ENCODE measurements at regions not wholly inside any gene's neighbourhood (a gene's known extent, or its start where the extent isn't known, plus 50 kb on each side); places are given as distances from the start of the nearest gene placed in this dataset.
A peak's percentile ranks its signal among the peaks of the same experiment; 100 is the strongest.

- Histone ChIP-seq H2AFZ (ENCODE audit: low read length, unreplicated experiment) (peak overlapping the region; percentile 30), H3K4me1 (ENCODE audit: control insufficient read depth, insufficient read depth, low read length, unreplicated experiment) (no peaks in the 10 kb centered on the region)
Observed at GRCh38 chr12:58381546-58381945, 440.2 kb downstream of the ATP23 start.

GRCh38 chr12:58384196-58384595 lies 442.8 kb downstream of the ATP23 start:
- no peaks in the 10 kb centered on the region for H3K36me3 ChIP-seq (ENCODE audit: insufficient read depth, low read length)
- H3K79me2 ChIP-seq (ENCODE audit: control insufficient read depth, insufficient read depth, low read length, unreplicated experiment), result no peaks in the 10 kb centered on the region
- H3K27ac ChIP-seq (ENCODE audit: low read depth, low read length), result no peak overlapping the region
- peaks cover 14% of the 10 kb centered on the region for H3K4me1 ChIP-seq (ENCODE audit: control insufficient read depth, insufficient read depth, low read length, unreplicated experiment)
- no peak overlapping the region for H3K4me3 ChIP-seq (ENCODE audit: low read depth, low read length)
- no peak overlapping the region for H2AFZ ChIP-seq (ENCODE audit: low read length, unreplicated experiment)
- H3K27me3 ChIP-seq (ENCODE audit: insufficient read depth, low read length), result no peaks in the 10 kb centered on the region

More at GRCh38 chr12:58381546-58381945, 440.2 kb downstream of the ATP23 start:
- Histone ChIP-seq H3K4me3 (ENCODE audit: low read depth, low read length) (no peak overlapping the region), H3K79me2 (ENCODE audit: control insufficient read depth, insufficient read depth, low read length, unreplicated experiment) (no peaks in the 10 kb centered on the region), H3K27me3 (ENCODE audit: insufficient read depth, low read length) (no peaks in the 10 kb centered on the region), H3K27ac (ENCODE audit: low read depth, low read length) (no peak overlapping the region), H3K36me3 (ENCODE audit: insufficient read depth, low read length) (no peaks in the 10 kb centered on the region)

- H3K27ac ChIP-seq (ENCODE audit: low read depth, low read length), result no peak overlapping the region
- H3K79me2 ChIP-seq (ENCODE audit: control insufficient read depth, insufficient read depth, low read length, unreplicated experiment), result no peaks in the 10 kb centered on the region
- H3K36me3 ChIP-seq (ENCODE audit: insufficient read depth, low read length), result no peaks in the 10 kb centered on the region
- H3K27me3 ChIP-seq (ENCODE audit: insufficient read depth, low read length), result no peaks in the 10 kb centered on the region
- peaks cover 14% of the 10 kb centered on the region for H3K4me1 ChIP-seq (ENCODE audit: control insufficient read depth, insufficient read depth, low read length, unreplicated experiment)
- H3K4me3 ChIP-seq (ENCODE audit: low read depth, low read length), result no peak overlapping the region
- H2AFZ ChIP-seq (ENCODE audit: low read length, unreplicated experiment), result no peak overlapping the region
Observed at GRCh38 chr12:58386136-58386535, 444.8 kb downstream of the ATP23 start.

GRCh38 chr12:58387199-58387598 lies 445.8 kb downstream of the ATP23 start:
- H3K4me3 ChIP-seq (ENCODE audit: low read depth, low read length), result no peak overlapping the region
- no peak overlapping the region for H3K27ac ChIP-seq (ENCODE audit: low read depth, low read length)
- no peaks in the 10 kb centered on the region for H3K79me2 ChIP-seq (ENCODE audit: control insufficient read depth, insufficient read depth, low read length, unreplicated experiment)
- no peaks in the 10 kb centered on the region for H3K36me3 ChIP-seq (ENCODE audit: insufficient read depth, low read length)
- no peak overlapping the region for H2AFZ ChIP-seq (ENCODE audit: low read length, unreplicated experiment)
- H3K27me3 ChIP-seq (ENCODE audit: insufficient read depth, low read length), result no peaks in the 10 kb centered on the region
- H3K4me1 ChIP-seq (ENCODE audit: control insufficient read depth, insufficient read depth, low read length, unreplicated experiment), result peaks cover 14% of the 10 kb centered on the region

GRCh38 chr12:58388261-58388660 lies 446.9 kb downstream of the ATP23 start:
- H3K4me1 ChIP-seq (ENCODE audit: control insufficient read depth, insufficient read depth, low read length, unreplicated experiment), result peaks cover 14% of the 10 kb centered on the region
- no peaks in the 10 kb centered on the region for H3K27me3 ChIP-seq (ENCODE audit: insufficient read depth, low read length)
- no peaks in the 10 kb centered on the region for H3K79me2 ChIP-seq (ENCODE audit: control insufficient read depth, insufficient read depth, low read length, unreplicated experiment)
- no peaks in the 10 kb centered on the region for H3K36me3 ChIP-seq (ENCODE audit: insufficient read depth, low read length)
- peak overlapping the region; percentile 20 for H2AFZ ChIP-seq (ENCODE audit: low read length, unreplicated experiment)
- H3K4me3 ChIP-seq (ENCODE audit: low read depth, low read length), result no peak overlapping the region
- no peak overlapping the region for H3K27ac ChIP-seq (ENCODE audit: low read depth, low read length)

GRCh38 chr12:58393152-58393551 lies 451.8 kb downstream of the ATP23 start:
- no peak overlapping the region for H2AFZ ChIP-seq (ENCODE audit: low read length, unreplicated experiment)

GRCh38 chr12:58395056-58395455 lies 453.7 kb downstream of the ATP23 start:
- Histone ChIP-seq H3K27me3 (ENCODE audit: insufficient read depth, low read length) (no peaks in the 10 kb centered on the region), H3K27ac (ENCODE audit: low read depth, low read length) (no peak overlapping the region), H3K79me2 (ENCODE audit: control insufficient read depth, insufficient read depth, low read length, unreplicated experiment) (no peaks in the 10 kb centered on the region), H3K4me3 (ENCODE audit: low read depth, low read length) (no peak overlapping the region), H3K36me3 (ENCODE audit: insufficient read depth, low read length) (no peaks in the 10 kb centered on the region), H2AFZ (ENCODE audit: low read length, unreplicated experiment) (no peak overlapping the region), H3K4me1 (ENCODE audit: control insufficient read depth, insufficient read depth, low read length, unreplicated experiment) (no peaks in the 10 kb centered on the region)

More at GRCh38 chr12:58393152-58393551, 451.8 kb downstream of the ATP23 start:
- H3K27ac ChIP-seq (ENCODE audit: low read depth, low read length), result no peak overlapping the region
- H3K36me3 ChIP-seq (ENCODE audit: insufficient read depth, low read length), result no peaks in the 10 kb centered on the region
- H3K4me1 ChIP-seq (ENCODE audit: control insufficient read depth, insufficient read depth, low read length, unreplicated experiment), result peaks cover 2% of the 10 kb centered on the region
- H3K79me2 ChIP-seq (ENCODE audit: control insufficient read depth, insufficient read depth, low read length, unreplicated experiment), result no peaks in the 10 kb centered on the region
- H3K27me3 ChIP-seq (ENCODE audit: insufficient read depth, low read length), result no peaks in the 10 kb centered on the region
- no peak overlapping the region for H3K4me3 ChIP-seq (ENCODE audit: low read depth, low read length)

GRCh38 chr12:58395470-58395869 lies 454.1 kb downstream of the ATP23 start:
- Histone ChIP-seq H3K4me3 (ENCODE audit: low read depth, low read length) (no peak overlapping the region), H3K79me2 (ENCODE audit: control insufficient read depth, insufficient read depth, low read length, unreplicated experiment) (no peaks in the 10 kb centered on the region), H3K27me3 (ENCODE audit: insufficient read depth, low read length) (no peaks in the 10 kb centered on the region), H3K27ac (ENCODE audit: low read depth, low read length) (no peak overlapping the region), H3K36me3 (ENCODE audit: insufficient read depth, low read length) (no peaks in the 10 kb centered on the region), H3K4me1 (ENCODE audit: control insufficient read depth, insufficient read depth, low read length, unreplicated experiment) (no peaks in the 10 kb centered on the region), H2AFZ (ENCODE audit: low read length, unreplicated experiment) (no peak overlapping the region)

GRCh38 chr12:58396239-58396638 lies 454.9 kb downstream of the ATP23 start:
- no peak overlapping the region for H2AFZ ChIP-seq (ENCODE audit: low read length, unreplicated experiment)
- no peaks in the 10 kb centered on the region for H3K4me1 ChIP-seq (ENCODE audit: control insufficient read depth, insufficient read depth, low read length, unreplicated experiment)
- H3K36me3 ChIP-seq (ENCODE audit: insufficient read depth, low read length), result no peaks in the 10 kb centered on the region
- no peaks in the 10 kb centered on the region for H3K27me3 ChIP-seq (ENCODE audit: insufficient read depth, low read length)
- H3K27ac ChIP-seq (ENCODE audit: low read depth, low read length), result no peak overlapping the region
- no peak overlapping the region for H3K4me3 ChIP-seq (ENCODE audit: low read depth, low read length)
- no peaks in the 10 kb centered on the region for H3K79me2 ChIP-seq (ENCODE audit: control insufficient read depth, insufficient read depth, low read length, unreplicated experiment)

GRCh38 chr12:58405363-58405762 lies 464.0 kb downstream of the ATP23 start:
- no peak overlapping the region for H3K4me3 ChIP-seq (ENCODE audit: low read depth, low read length)
- H3K79me2 ChIP-seq (ENCODE audit: control insufficient read depth, insufficient read depth, low read length, unreplicated experiment), result no peaks in the 10 kb centered on the region
- H3K4me1 ChIP-seq (ENCODE audit: control insufficient read depth, insufficient read depth, low read length, unreplicated experiment), result peaks cover 6% of the 10 kb centered on the region
- H3K27me3 ChIP-seq (ENCODE audit: insufficient read depth, low read length), result no peaks in the 10 kb centered on the region
- H3K27ac ChIP-seq (ENCODE audit: low read depth, low read length), result no peak overlapping the region
- no peaks in the 10 kb centered on the region; the same call in 1 of the 2 replicates for H3K36me3 ChIP-seq (ENCODE audit: insufficient read depth, low read length)
- H2AFZ ChIP-seq (ENCODE audit: low read length, unreplicated experiment), result no peak overlapping the region

- Histone ChIP-seq H3K36me3 (ENCODE audit: insufficient read depth, low read length) (no peaks in the 10 kb centered on the region), H3K4me3 (ENCODE audit: low read depth, low read length) (no peak overlapping the region), H3K27ac (ENCODE audit: low read depth, low read length) (no peak overlapping the region), H2AFZ (ENCODE audit: low read length, unreplicated experiment) (peak overlapping the region; percentile 42), H3K27me3 (ENCODE audit: insufficient read depth, low read length) (no peaks in the 10 kb centered on the region), H3K79me2 (ENCODE audit: control insufficient read depth, insufficient read depth, low read length, unreplicated experiment) (no peaks in the 10 kb centered on the region), H3K4me1 (ENCODE audit: control insufficient read depth, insufficient read depth, low read length, unreplicated experiment) (peaks cover 22% of the 10 kb centered on the region)
Observed at GRCh38 chr12:58408516-58408915, 467.1 kb downstream of the ATP23 start.
